ENCODE measurements at regions not wholly inside any gene's neighbourhood (a gene's known extent, or its start where the extent isn't known, plus 50 kb on each side); places are given as distances from the start of the nearest gene placed in this dataset.

GRCh38 chr5:96147866-96148265 lies 186.2 kb upstream of the ELL2 start (continued):
- TF ChIP-seq CHD7 (IDR thresholded peaks at IDR 0.05; ENCODE audit: insufficient replicate concordance, low read length): no peak
- no peak for TF ChIP-seq EP300 (IDR thresholded peaks at IDR 0.05; ENCODE audit: borderline replicate concordance in 1 of 2, low read depth in 2 of 2, low read length in 2 of 2)
- no peak for TF ChIP-seq RFX5 (IDR thresholded peaks at IDR 0.05; ENCODE audit: borderline replicate concordance, low read depth, low read length)
- TF ChIP-seq BRCA1 (IDR thresholded peaks at IDR 0.05; ENCODE audit: low read depth, low read length): no peak
- TF ChIP-seq POU5F1 (IDR thresholded peaks at IDR 0.05; ENCODE audit: low read depth, low read length): no peak
- TF ChIP-seq CTCF (IDR thresholded peaks at IDR 0.05; ENCODE audit: control extremely low read depth in 1 of 3, insufficient read depth in 1 of 3, low read depth in 1 of 3, low read length in 3 of 3): no peak
- no peak for TF ChIP-seq CHD1 (IDR thresholded peaks at IDR 0.05; ENCODE audit: low read depth, low read length)
- no peak for TF ChIP-seq HDAC2 (IDR thresholded peaks at IDR 0.05; ENCODE audit: borderline replicate concordance in 1 of 2, low read depth in 2 of 2, low read length in 2 of 2)
- no peak for TF ChIP-seq CBX8 (IDR thresholded peaks at IDR 0.05; ENCODE audit: borderline replicate concordance, low read depth, low read length)

Data from H1 (cell line).